Activated T-helper 1 cell treated with anti-CD3 and anti-CD28 coated beads, Interleukin-2, amount 50 U/mL, for 16 hours (primary cell): ENCODE measurements at regions not wholly inside any gene's neighbourhood (a gene's known extent, or its start where the extent isn't known, plus 50 kb on each side); places are given as distances from the start of the nearest gene placed in this dataset.
"Not testable (repeated sequence)": the region's sequence is repeated elsewhere in the genome, so short reads cannot be mapped to it uniquely, and the experiment has no call there.

Experiments
- DNase-seq, 2 donors: peaks; one replicate each; pipeline ENCODE4 v3.0.0-alpha.2; 2020; ENCODE audit warnings: low read depth in 1 of 2, low spot score in 1 of 2

DNA sequence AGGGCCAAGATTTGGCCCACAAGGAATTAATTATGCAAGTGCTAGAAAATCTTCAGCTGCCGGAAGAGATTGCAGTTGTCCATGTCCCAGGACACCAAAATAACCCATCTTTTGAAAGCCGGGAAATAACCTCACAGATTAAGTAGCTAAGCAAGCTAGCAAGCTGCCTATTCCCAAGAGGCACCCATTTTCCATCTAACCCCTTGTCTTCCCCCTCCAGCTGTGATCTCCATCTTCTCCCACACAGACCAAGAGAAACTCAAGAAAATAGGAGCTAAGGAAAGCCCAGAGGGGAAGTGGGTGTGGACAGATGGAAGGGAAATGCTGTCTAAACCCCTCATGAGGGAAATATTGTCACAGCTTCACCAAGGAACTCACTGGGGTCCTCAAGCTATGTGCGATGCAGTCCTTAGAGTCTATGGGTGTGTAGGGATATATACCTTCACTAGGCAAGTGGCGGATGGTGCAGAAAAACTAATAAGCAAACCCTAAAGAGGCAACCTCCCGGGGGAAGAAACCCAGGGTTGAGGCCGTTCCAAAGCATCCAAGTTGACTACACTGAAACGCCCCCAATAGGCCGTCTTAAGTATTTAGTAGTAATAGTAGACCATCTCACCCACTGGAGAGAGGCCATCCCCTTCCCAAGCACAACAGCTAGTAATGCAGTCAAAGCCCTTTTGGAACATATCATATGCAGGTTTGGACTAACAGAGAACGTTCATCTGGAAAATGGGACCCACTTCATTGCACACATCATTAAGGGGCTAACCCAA is 64.3 kb upstream of the PRSS16 start:
- no peak for DNase-seq

DNA sequence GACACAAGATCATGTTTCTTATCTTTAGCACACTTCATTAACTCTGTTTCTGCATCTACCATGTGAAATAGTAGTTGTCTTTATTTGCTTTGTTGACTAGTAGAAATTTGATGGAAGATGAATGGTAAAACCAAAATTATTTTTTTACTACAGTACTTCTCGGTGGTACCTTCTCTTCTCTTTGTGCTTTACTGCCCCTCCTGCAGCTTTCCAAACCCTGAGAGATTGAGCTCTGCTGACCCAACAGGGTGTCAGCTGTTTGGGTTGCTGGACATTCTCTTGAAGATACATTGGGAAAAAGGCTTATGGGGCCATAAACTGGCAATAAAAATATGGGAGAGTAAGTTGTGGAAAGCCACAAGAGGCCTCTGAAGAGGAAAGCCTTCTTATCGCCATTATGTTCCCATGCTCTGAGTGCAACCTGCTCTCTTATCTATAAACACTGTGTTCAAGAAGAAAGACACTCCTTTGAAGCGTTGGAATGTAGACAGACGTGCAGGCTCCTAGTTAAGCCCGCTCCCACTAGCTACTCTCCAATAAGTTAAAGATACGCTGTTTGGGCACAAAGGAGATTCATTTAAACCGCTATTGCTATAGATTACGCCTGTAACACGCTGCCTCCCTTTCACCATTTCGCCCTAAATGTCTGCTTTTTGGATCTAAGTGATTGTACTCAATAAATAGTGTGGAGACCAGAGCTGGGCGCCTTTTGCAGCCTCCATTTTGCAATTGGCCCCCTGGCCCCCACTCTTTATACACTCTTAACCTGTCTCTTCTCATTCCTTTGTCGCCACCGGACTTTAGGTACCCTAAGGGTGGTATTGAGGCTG is 60.1 kb upstream of the PRSS16 start:
- no peak for DNase-seq

DNA sequence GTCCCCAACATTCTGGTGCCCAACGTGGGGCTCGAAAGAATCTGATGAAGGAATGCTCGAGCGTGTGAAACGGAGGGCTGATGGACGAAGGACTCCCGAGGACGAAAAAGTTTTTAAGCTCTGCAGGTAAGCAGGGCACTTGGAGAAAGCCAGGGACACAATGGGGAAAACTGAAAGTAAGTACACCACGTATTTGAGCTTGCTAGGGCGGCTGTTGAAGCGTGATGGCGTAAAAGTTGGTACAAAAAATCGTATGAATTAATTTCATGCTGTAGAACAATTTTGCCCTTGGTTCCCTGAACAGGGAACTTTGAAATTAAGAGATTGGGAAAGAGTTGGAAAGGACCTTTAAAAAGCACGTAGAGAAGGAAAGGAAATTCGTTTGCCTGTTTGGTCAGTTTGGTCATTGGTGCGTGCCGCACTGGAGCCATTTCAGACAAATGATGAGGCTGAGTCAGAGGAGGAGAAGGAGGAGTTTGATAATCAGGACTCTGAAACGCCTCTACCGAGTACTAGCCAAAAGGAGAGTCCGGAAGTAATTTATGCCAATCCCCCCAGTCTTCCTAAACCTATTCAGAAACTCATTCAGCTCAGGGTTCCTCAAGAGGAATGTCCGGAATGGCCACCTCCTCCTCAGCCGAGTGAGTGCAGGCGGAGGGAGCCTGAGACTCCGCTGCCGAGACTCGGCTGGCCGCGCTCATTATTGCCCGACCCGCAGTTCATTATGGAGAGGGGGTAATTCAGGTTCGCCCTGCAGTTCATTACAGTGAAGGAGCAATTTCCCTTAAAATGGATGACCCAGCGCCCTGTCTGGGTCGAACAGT is 59.2 kb upstream of the PRSS16 start:
- no peak for DNase-seq

DNA sequence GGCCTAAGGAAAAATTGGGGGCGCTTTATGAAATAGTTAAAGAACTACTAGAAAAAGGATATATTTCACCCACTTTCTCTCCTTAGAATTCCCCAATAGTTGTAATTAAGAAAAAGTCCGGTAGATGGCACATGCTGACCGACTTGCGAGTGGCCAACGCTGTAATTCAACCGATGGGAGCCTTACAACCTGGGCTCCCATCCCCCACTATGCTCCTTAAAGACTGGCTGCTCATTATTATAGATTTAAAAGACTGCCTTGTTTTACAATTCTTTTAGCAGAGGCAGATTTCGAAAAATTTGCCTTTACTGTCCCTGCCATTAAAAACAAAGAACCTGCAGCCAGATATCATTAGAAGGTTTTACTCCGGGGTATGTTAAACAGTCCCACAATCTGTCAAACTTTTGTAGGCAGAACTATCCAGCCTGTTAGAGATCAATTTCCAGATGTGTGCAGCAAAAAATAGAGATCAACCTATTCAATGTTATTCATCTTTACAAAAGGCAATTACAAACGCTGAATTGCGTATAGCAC is 58.5 kb upstream of the PRSS16 start:
- DNase-seq: peak in 1 of 2 donors; percentile 21

DNA sequence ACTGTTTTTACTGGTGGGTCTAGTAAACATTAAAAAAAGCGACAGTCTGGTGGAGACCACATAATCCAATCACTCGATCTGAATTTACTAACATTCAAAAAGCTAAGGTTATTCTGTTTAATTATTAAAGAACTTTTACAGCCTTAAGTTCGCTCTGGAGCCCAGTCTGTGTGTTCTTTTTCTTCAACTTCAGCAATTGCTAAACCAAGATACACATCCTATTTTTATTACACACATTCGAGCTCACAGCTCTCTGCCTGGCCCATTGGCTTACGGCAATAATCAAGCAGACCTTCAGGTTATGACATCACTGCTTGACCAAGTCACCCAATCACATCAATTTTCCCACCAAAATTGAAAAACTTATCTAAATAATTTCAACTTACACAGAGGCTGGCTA is 57.4 kb upstream of the PRSS16 start:
- DNase-seq: no peak

DNA sequence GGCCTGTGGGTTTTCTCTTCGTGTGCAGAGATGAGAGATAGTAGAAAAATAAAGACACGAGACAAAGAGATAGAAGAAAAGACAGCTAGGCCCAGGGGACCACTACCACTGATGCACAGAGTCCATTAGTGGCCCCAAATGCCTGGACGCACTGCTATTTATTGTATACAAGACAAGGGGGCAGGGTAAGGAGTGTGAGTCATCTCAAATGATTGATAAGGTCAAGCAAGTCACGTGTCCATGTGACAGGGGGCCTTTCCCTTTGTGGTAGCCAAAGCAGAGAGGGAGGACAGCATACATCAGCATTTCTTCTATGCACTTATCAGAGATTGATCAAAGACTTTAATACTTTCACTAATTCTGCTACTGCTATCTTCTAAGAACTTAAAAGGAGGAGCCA is 53.0 kb upstream of the PRSS16 start:
- DNase-seq: not testable (repeated sequence)

DNA sequence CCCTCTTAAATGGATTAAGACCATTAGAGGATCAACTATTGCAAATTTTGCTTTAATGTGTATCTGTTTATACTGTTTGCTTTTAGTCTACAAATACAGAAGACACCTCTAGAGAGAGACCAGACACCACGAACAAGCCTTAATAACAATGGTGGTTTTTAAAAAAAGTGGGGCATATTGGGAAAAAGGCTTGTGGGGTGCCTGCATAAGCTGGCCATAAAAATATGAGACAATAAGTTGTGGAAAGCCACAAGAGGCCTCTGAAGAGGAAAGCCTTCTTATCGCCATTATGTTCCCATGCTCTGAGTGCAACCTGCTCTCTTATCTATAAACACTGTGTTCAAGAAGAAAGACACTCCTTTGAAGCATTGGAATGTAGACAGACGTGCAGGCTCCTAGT is 52.0 kb upstream of the PRSS16 start:
- DNase-seq: not testable (repeated sequence)
